H9 (cell line): ENCODE measurements at regions not wholly inside any gene's neighbourhood (a gene's known extent, or its start where the extent isn't known, plus 50 kb on each side); places are given as distances from the start of the nearest gene placed in this dataset.

Experiments
- DNase-seq: peaks from one replicate; pipeline ENCODE4 v3.0.0-alpha.2; 2017
- H2AFZ ChIP-seq: one replicate; pipeline ENCODE4 v1.6.1; 2013; ENCODE audit warnings: mild to moderate bottlenecking, low read length, control low read depth, moderate library complexity
- H2AK5ac ChIP-seq: 2 replicates; pipeline ENCODE4 v1.6.1; 2013; ENCODE audit warnings: low read length, control low read depth, mixed read lengths; ENCODE audit not compliant: insufficient read length
- H2BK120ac ChIP-seq: one replicate; pipeline ENCODE4 v1.6.1; 2013; ENCODE audit warnings: low read depth, mild to moderate bottlenecking, low read length, control low read depth, inconsistent platforms; ENCODE audit not compliant: poor library complexity, severe bottlenecking
- H2BK12ac ChIP-seq: 2 replicates; pipeline ENCODE4 v1.6.1; 2013; ENCODE audit warnings: low read length, control low read depth, mixed read lengths, low read depth; ENCODE audit not compliant: insufficient read length
- H2BK15ac ChIP-seq: 2 replicates; pipeline ENCODE4 v1.6.1; 2013; ENCODE audit warnings: low read depth, low read length, control low read depth
- H2BK20ac ChIP-seq: one replicate; pipeline ENCODE4 v1.6.1; 2013; ENCODE audit warnings: low read depth, mild to moderate bottlenecking, low read length, control low read depth, inconsistent platforms; ENCODE audit not compliant: poor library complexity, severe bottlenecking
- H2BK5ac ChIP-seq: 2 replicates; pipeline ENCODE4 v1.6.1; 2013; ENCODE audit warnings: low read length, control low read depth, mixed read lengths; ENCODE audit not compliant: insufficient read length
- H3K14ac ChIP-seq: 2 replicates; pipeline ENCODE4 v1.6.1; 2013; ENCODE audit warnings: low read length, control low read depth; ENCODE audit not compliant: insufficient read depth
- H3K18ac ChIP-seq: 2 replicates; pipeline ENCODE4 v1.6.1; 2013; ENCODE audit warnings: low read depth, mild to moderate bottlenecking, mixed read lengths, low read length, control low read depth; ENCODE audit not compliant: insufficient read length
- H3K23ac ChIP-seq: 2 replicates; pipeline ENCODE4 v1.6.1; 2013; ENCODE audit warnings: low read length, control low read depth, mixed read lengths, low read depth; ENCODE audit not compliant: insufficient read length
- H3K23me2 ChIP-seq: 2 replicates; pipeline ENCODE4 v1.6.1; 2013; ENCODE audit warnings: low read depth, mild to moderate bottlenecking, mixed read lengths, low read length, control low read depth; ENCODE audit not compliant: insufficient read length, poor library complexity, severe bottlenecking
- H3K27ac ChIP-seq: 2 replicates; pipeline ENCODE4 v1.5.1; 2013; ENCODE audit warnings: low read length, control low read depth, mixed read lengths, low read depth; ENCODE audit not compliant: insufficient read length
- H3K27me3 ChIP-seq: 2 replicates; pipeline ENCODE4 v1.6.1; 2013; ENCODE audit warnings: low read length, control low read depth, inconsistent platforms; ENCODE audit not compliant: insufficient read depth
- H3K4ac ChIP-seq: 2 replicates; pipeline ENCODE4 v1.6.1; 2013; ENCODE audit warnings: low read depth, mild to moderate bottlenecking, control low read depth, inconsistent platforms, low read length, moderate library complexity
- H3K4me1 ChIP-seq: 2 replicates; pipeline ENCODE4 v1.6.1; 2013; ENCODE audit warnings: low read length, control low read depth, inconsistent platforms; ENCODE audit not compliant: insufficient read depth
- H3K4me2 ChIP-seq: 2 replicates; pipeline ENCODE4 v1.6.1; 2013; ENCODE audit warnings: low read length, control low read depth, mixed read lengths; ENCODE audit not compliant: insufficient read length, insufficient read depth
- H3K56ac ChIP-seq: 2 replicates; pipeline ENCODE4 v1.6.1; 2013; ENCODE audit warnings: low read depth, mild to moderate bottlenecking, mixed read lengths, low read length, control low read depth; ENCODE audit not compliant: insufficient read length
- H3K79me1 ChIP-seq: 2 replicates; pipeline ENCODE4 v1.6.1; 2013; ENCODE audit warnings: low read depth, mild to moderate bottlenecking, moderate library complexity, low read length, control low read depth, inconsistent platforms; ENCODE audit not compliant: insufficient read depth, poor library complexity, severe bottlenecking
- H3K79me2 ChIP-seq: 2 replicates; pipeline ENCODE4 v1.6.1; 2013; ENCODE audit warnings: low read length, control low read depth, inconsistent platforms; ENCODE audit not compliant: insufficient read depth
- H3K9ac ChIP-seq: 2 replicates; pipeline ENCODE4 v1.6.1; 2013; ENCODE audit warnings: low read length, control low read depth, mixed read lengths; ENCODE audit not compliant: insufficient read length; ENCODE audit errors: extremely low read depth
- H3K9me3 ChIP-seq: one replicate; pipeline ENCODE4 v1.6.1; 2013; ENCODE audit warnings: low read depth, low read length, inconsistent platforms; ENCODE audit not compliant: control insufficient read depth
- H3T11ph ChIP-seq: one replicate; pipeline ENCODE4 v1.6.1; 2013; ENCODE audit warnings: mild to moderate bottlenecking, low read length, control low read depth, inconsistent platforms
- H4K20me1 ChIP-seq: one replicate; pipeline ENCODE4 v1.6.1; 2013; ENCODE audit not compliant: control insufficient read depth, insufficient read length, insufficient read depth
- H4K5ac ChIP-seq: 2 replicates; pipeline ENCODE4 v1.6.1; 2013; ENCODE audit warnings: low read depth, mild to moderate bottlenecking, mixed read lengths, low read length, control low read depth; ENCODE audit not compliant: insufficient read length
- H4K8ac ChIP-seq: replicated peaks from 2 replicates; pipeline ENCODE4 v1.6.1; 2013; ENCODE audit warnings: low read length, control low read depth, mixed read lengths, low read depth; ENCODE audit not compliant: insufficient read length
- H4K91ac ChIP-seq: 2 replicates; pipeline ENCODE4 v1.6.1; 2013; ENCODE audit warnings: low read depth, mild to moderate bottlenecking, moderate library complexity, mixed read lengths, low read length, control low read depth; ENCODE audit not compliant: insufficient read length
- H3K27ac Mint-ChIP-seq, 3 experiments: 2 replicates in 2 of 3; 3 replicates in 1 of 3; pipeline ENCODE4 v1.8.0; 2020 to 2021; ENCODE audit warnings: mixed read lengths in 3 of 3, mild to moderate bottlenecking in 1 of 3, moderate library complexity in 1 of 3
- H3K27me3 Mint-ChIP-seq: 2 replicates; pipeline ENCODE4 v1.8.0; 2021; ENCODE audit warnings: low read depth, mild to moderate bottlenecking, moderate library complexity, mixed read lengths
- H3K36me3 Mint-ChIP-seq, 3 experiments: 2 replicates in 2 of 3; 3 replicates in 1 of 3; pipeline ENCODE4 v1.8.0; 2020 to 2021; ENCODE audit warnings: low read depth in 3 of 3, mixed read lengths in 3 of 3; ENCODE audit not compliant: insufficient read depth in 1 of 3
- H3K4me1 Mint-ChIP-seq, 2 experiments: 2 replicates each; pipeline ENCODE4 v1.8.0; 2020; ENCODE audit warnings: mixed read lengths in 2 of 2
- H3K4me3 Mint-ChIP-seq, 2 experiments: 2 replicates in 1 of 2; 3 replicates in 1 of 2; pipeline ENCODE4 v1.8.0; 2020 to 2021; ENCODE audit warnings: mild to moderate bottlenecking in 2 of 2, mixed read lengths in 2 of 2, moderate library complexity in 1 of 2
- H3K9me3 Mint-ChIP-seq, 2 experiments: 2 replicates in 1 of 2; 3 replicates in 1 of 2; pipeline ENCODE4 v1.8.0; 2020; ENCODE audit warnings: mild to moderate bottlenecking in 2 of 2, mixed read lengths in 2 of 2, moderate library complexity in 1 of 2
- WGBS: extraction: QIAGEN DNeasy Blood & Tissue Kit; methylation state at CpG from one replicate; pipeline ENCODE4 v1.1.7; 2013; ENCODE audit warnings: missing lambda C conversion rate, low lambda C conversion rate, mixed read lengths; ENCODE audit not compliant: insufficient read length; ENCODE audit errors: extremely low coverage; 5-methylcytosine and 5-hydroxymethylcytosine counted together
- TF ChIP-seq, protein P1 (sequence below): fragments of 200-600 bp; sonication (generic); conservative IDR thresholded peaks from 3 replicates; pipeline ENCODE4 v1.8.0; 2021; ENCODE audit warnings: antibody characterized with exemption, mild to moderate bottlenecking

DNA sequence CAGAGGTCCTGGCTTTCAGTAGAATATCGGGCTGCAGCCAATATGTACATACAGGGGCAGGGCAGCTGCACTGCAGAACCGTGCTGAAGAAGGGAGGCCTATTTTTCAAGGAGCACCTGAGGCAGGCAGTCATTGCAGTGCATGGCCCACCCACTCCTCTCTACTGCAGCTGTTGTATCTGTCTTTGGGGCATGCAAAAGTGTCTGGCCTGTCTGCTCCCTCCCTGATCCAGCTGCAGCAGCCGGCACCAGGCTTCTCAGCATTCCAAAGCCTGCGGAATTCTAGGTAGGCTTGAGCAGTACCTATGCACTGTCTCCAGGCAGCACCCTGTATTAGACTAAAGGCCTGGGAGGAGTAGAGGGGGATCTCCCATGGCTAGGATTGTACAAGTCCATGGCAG lies 415.2 kb upstream of the MAGEB16 start:
- Histone ChIP-seq H3K56ac (no peak overlapping the region), H3K4ac (no peak overlapping the region), H3K27ac (no peak overlapping the region), H2BK120ac (no peak overlapping the region), H3K23me2 (no peaks in the 10 kb centered on the region), H3K4me2 (no peak overlapping the region), H3K27me3 (0 out of 2 replicates have a peak, but pooled peaks cover 2% of the 10 kb centered on the region), H4K91ac (no peak overlapping the region), H3K9ac (no peak overlapping the region), H3K18ac (no peak overlapping the region), H3K79me2 (no peaks in the 10 kb centered on the region), H3K14ac (no peak overlapping the region), H4K20me1 (no peaks in the 10 kb centered on the region), H3K9me3 (no peaks in the 10 kb centered on the region), H4K8ac (no peak overlapping the region), H3K4me1 (no peaks in the 10 kb centered on the region), H2BK12ac (no peak overlapping the region), H2AFZ (no peak overlapping the region), H3K23ac (no peak overlapping the region), H2BK5ac (no peak overlapping the region), H2AK5ac (no peak overlapping the region), H2BK15ac (no peak overlapping the region), H4K5ac (no peak overlapping the region), H3K79me1 (no peaks in the 10 kb centered on the region), H3T11ph (no peak overlapping the region), H2BK20ac (no peak overlapping the region)
- H3K4me1 Mint-ChIP-seq: peaks cover 0 to 4% of the 10 kb centered on the region in 2 experiments; a peak in 1 of 4 replicates
- TF ChIP-seq, protein P1, sequence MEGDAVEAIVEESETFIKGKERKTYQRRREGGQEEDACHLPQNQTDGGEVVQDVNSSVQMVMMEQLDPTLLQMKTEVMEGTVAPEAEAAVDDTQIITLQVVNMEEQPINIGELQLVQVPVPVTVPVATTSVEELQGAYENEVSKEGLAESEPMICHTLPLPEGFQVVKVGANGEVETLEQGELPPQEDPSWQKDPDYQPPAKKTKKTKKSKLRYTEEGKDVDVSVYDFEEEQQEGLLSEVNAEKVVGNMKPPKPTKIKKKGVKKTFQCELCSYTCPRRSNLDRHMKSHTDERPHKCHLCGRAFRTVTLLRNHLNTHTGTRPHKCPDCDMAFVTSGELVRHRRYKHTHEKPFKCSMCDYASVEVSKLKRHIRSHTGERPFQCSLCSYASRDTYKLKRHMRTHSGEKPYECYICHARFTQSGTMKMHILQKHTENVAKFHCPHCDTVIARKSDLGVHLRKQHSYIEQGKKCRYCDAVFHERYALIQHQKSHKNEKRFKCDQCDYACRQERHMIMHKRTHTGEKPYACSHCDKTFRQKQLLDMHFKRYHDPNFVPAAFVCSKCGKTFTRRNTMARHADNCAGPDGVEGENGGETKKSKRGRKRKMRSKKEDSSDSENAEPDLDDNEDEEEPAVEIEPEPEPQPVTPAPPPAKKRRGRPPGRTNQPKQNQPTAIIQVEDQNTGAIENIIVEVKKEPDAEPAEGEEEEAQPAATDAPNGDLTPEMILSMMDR: no peak
- H3K4me3 Mint-ChIP-seq: no peak overlapping the region
- peaks cover 0 to 4% (median 2%) of the 10 kb centered on the region in 3 experiments; a peak in 1 of 7 replicates for H3K36me3 Mint-ChIP-seq
- H3K27me3 Mint-ChIP-seq: no peaks in the 10 kb centered on the region
- no CpG with 5 or more reads among the region's 4 CpGs for WGBS
- no peak overlapping the region for H3K27ac Mint-ChIP-seq
- DNase-seq: no peak
- peaks cover 41 to 58% of the 10 kb centered on the region in 2 experiments for H3K9me3 Mint-ChIP-seq
